Activated B cell treated with CpG ODN at 0.5 μM for 24 hours (primary cell): ENCODE measurements at regions not wholly inside any gene's neighbourhood (a gene's known extent, or its start where the extent isn't known, plus 50 kb on each side); places are given as distances from the start of the nearest gene placed in this dataset.
"Not testable (repeated sequence)": the region's sequence is repeated elsewhere in the genome, so short reads cannot be mapped to it uniquely, and the experiment has no call there.

ENCODE experiments used
- ATAC-seq: fragments of 200-7000 bp; cut with Tn5 transposase; one replicate; pipeline ENCODE4 v1.10.0; 2021; ENCODE audit warnings: low read depth, mild to moderate bottlenecking, moderate library complexity
- CTCF ChIA-PET: fragments of 350-600 bp; sonication (Branson Sonifier 250); formaldehyde crosslinking; loops from one replicate; lab custom pipeline; 2021; ENCODE audit warnings: antibody characterized with exemption; lab: Charles Lee
- POLR2A ChIA-PET: fragments of 350-600 bp; sonication (Branson Sonifier 250); formaldehyde crosslinking; loops from one replicate; lab custom pipeline; 2021; ENCODE audit warnings: antibody characterized with exemption; lab: Charles Lee
- DNase-seq: peaks from one replicate; pipeline ENCODE4 v3.0.0; 2022
- H3K27ac Mint-ChIP-seq: one replicate; pipeline ENCODE4 v1.8.0; 2020; ENCODE audit warnings: mixed read lengths
- H3K27me3 Mint-ChIP-seq: one replicate; pipeline ENCODE4 v1.8.0; 2021; ENCODE audit warnings: mixed read lengths
- H3K36me3 Mint-ChIP-seq: one replicate; pipeline ENCODE4 v1.8.0; 2021; ENCODE audit warnings: low read depth, mixed read lengths
- H3K4me1 Mint-ChIP-seq: one replicate; pipeline ENCODE4 v1.8.0; 2021; ENCODE audit warnings: mixed read lengths
- H3K4me3 Mint-ChIP-seq: one replicate; pipeline ENCODE4 v1.8.0; 2020; ENCODE audit warnings: mild to moderate bottlenecking, mixed read lengths
- H3K9me3 Mint-ChIP-seq: one replicate; pipeline ENCODE4 v1.8.0; 2020; ENCODE audit warnings: mixed read lengths
- intact Hi-C: fragments of 100-400 bp; cut with micrococcal nuclease; formaldehyde crosslinking; loops from one replicate; pipeline ENCODE4 v1.15.1; 2024
- TF ChIP-seq, protein P1 (sequence below): fragments of 200-600 bp; IDR thresholded peaks from one replicate; pipeline ENCODE4 v1.8.0; 2022; ENCODE audit warnings: antibody characterized with exemption, mild to moderate bottlenecking

- H3K27ac Mint-ChIP-seq: no peak overlapping the region
- intact Hi-C loops: no loop called here
- DNase-seq: no peak
- H3K4me1 Mint-ChIP-seq: no peaks in the 10 kb centered on the region
- no peak for ATAC-seq
- TF ChIP-seq, protein P1, sequence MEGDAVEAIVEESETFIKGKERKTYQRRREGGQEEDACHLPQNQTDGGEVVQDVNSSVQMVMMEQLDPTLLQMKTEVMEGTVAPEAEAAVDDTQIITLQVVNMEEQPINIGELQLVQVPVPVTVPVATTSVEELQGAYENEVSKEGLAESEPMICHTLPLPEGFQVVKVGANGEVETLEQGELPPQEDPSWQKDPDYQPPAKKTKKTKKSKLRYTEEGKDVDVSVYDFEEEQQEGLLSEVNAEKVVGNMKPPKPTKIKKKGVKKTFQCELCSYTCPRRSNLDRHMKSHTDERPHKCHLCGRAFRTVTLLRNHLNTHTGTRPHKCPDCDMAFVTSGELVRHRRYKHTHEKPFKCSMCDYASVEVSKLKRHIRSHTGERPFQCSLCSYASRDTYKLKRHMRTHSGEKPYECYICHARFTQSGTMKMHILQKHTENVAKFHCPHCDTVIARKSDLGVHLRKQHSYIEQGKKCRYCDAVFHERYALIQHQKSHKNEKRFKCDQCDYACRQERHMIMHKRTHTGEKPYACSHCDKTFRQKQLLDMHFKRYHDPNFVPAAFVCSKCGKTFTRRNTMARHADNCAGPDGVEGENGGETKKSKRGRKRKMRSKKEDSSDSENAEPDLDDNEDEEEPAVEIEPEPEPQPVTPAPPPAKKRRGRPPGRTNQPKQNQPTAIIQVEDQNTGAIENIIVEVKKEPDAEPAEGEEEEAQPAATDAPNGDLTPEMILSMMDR: no peak
- ChIA-PET CTCF (no interaction called here), POLR2A (no interaction called here)
- H3K36me3 Mint-ChIP-seq: no peaks in the 10 kb centered on the region
- H3K27me3 Mint-ChIP-seq: no peaks in the 10 kb centered on the region
- H3K4me3 Mint-ChIP-seq: no peak overlapping the region
- no peaks in the 10 kb centered on the region for H3K9me3 Mint-ChIP-seq
Observed at GRCh38 chr4:44544158-44544557, 95.5 kb upstream of the KCTD8 start.

DNA sequence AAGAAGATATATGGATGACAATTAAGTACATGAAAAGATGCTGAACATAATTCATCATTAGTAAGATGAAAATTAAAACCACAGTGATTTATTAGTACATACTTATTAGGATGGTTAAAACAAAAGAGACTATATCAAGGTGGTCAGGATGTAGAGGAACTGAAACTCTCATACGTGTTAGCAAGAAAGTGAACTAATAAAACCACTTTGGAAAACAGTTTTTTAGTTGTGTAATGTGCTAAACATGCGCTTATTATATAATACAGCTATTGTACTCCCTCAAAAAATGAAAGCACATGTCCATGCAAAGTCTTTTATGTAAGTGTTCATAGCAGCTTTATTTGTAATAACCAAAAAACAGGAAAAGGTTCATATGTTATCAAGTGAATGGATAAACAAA, 89.9 kb upstream of the KCTD8 start:
- DNase-seq (no peak), ATAC-seq (no peak)
- TF ChIP-seq, protein P1: no peak
- Mint-ChIP-seq H3K4me1 (no peaks in the 10 kb centered on the region), H3K27me3 (no peaks in the 10 kb centered on the region), H3K4me3 (no peak overlapping the region), H3K27ac (no peak overlapping the region), H3K36me3 (no peaks in the 10 kb centered on the region), H3K9me3 (no peaks in the 10 kb centered on the region)
- POLR2A ChIA-PET: no interaction called here
- CTCF ChIA-PET: no interaction called here
- intact Hi-C loops: no loop called here

GRCh38 chr4:44535981-44536380, 87.4 kb upstream of the KCTD8 start:
- ChIA-PET POLR2A (no interaction called here), CTCF (no interaction called here)
- Mint-ChIP-seq H3K4me1 (no peaks in the 10 kb centered on the region), H3K9me3 (no peaks in the 10 kb centered on the region), H3K27me3 (no peaks in the 10 kb centered on the region), H3K27ac (no peak overlapping the region), H3K4me3 (no peak overlapping the region), H3K36me3 (no peaks in the 10 kb centered on the region)
- intact Hi-C loops: no loop called here
- TF ChIP-seq, protein P1: no peak
- DNase-seq (no peak), ATAC-seq (no peak)

DNA sequence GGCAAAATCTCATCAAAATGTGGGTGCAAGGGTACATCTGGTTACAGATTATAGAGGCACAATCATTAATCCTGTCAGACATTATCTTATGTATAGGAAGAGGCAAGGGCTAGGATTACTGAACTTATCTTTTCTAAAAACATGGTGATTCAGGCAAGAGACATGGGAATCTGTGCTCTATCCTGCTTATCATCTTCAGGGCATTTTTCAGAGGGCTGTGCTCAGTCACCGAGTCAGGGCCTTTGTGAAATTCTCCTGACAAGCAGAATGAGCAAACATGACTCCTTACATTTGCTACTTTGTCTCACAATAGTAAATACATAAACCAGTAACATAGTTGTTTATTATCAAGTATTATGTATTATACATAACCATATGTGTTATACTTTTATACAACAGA, 84.2 kb upstream of the KCTD8 start:
- ChIA-PET CTCF (no interaction called here), POLR2A (no interaction called here)
- intact Hi-C loops: no loop called here
- DNase-seq (no peak), ATAC-seq (no peak)
- no peak overlapping the region for H3K4me3 Mint-ChIP-seq
- H3K27me3 Mint-ChIP-seq: no peaks in the 10 kb centered on the region
- no peaks in the 10 kb centered on the region for H3K36me3 Mint-ChIP-seq
- H3K9me3 Mint-ChIP-seq: no peaks in the 10 kb centered on the region
- no peak overlapping the region for H3K27ac Mint-ChIP-seq
- no peaks in the 10 kb centered on the region for H3K4me1 Mint-ChIP-seq
- TF ChIP-seq, protein P1: no peak

- ATAC-seq: no peak
- DNase-seq: no peak
- ChIA-PET POLR2A (no interaction called here), CTCF (no interaction called here)
- TF ChIP-seq, protein P1: no peak
- Mint-ChIP-seq H3K27ac (no peak overlapping the region), H3K27me3 (no peaks in the 10 kb centered on the region), H3K9me3 (peaks cover 4% of the 10 kb centered on the region), H3K36me3 (no peaks in the 10 kb centered on the region), H3K4me3 (no peak overlapping the region), H3K4me1 (no peaks in the 10 kb centered on the region)
- intact Hi-C loops: no loop called here
Observed at GRCh38 chr4:44522761-44523445, 74.3 kb upstream of the KCTD8 start.

- DNase-seq, H3K27ac Mint-ChIP-seq, CTCF ChIA-PET, ATAC-seq, H3K36me3 Mint-ChIP-seq, H3K4me3 Mint-ChIP-seq, H3K9me3 Mint-ChIP-seq, intact Hi-C loops, H3K27me3 Mint-ChIP-seq, POLR2A ChIA-PET, H3K4me1 Mint-ChIP-seq: not testable (repeated sequence)
Observed at GRCh38 chr4:44502216-44502615, 53.6 kb upstream of the KCTD8 start.
